T-helper 17 cell (primary cell): ENCODE measurements at regions not wholly inside any gene's neighbourhood (a gene's known extent, or its start where the extent isn't known, plus 50 kb on each side); places are given as distances from the start of the nearest gene placed in this dataset.

Source experiments
- ATAC-seq: fragments of 150-1000 bp; cut with Tn5 transposase; 2 replicates; pipeline ENCODE4 v1.10.0; 2021; ENCODE audit warnings: mild to moderate bottlenecking, moderate library complexity
- DNase-seq, 3 donors: peaks; one replicate each; pipeline versions ENCODE4 v3.0.0 to v3.0.0-alpha.2; 2020 to 2021
- H3K9me3 ChIP-seq: one replicate; pipeline ENCODE4 v1.7.0; 2013; ENCODE audit warnings: low read length, mild to moderate bottlenecking; ENCODE audit not compliant: control insufficient read depth, poor library complexity, severe bottlenecking
- H3K27ac Mint-ChIP-seq: one replicate; pipeline ENCODE4 v1.8.0; 2022; ENCODE audit warnings: mild to moderate bottlenecking, moderate library complexity, mixed read lengths
- H3K27me3 Mint-ChIP-seq: one replicate; pipeline ENCODE4 v1.8.0; 2022; ENCODE audit warnings: mixed read lengths
- H3K36me3 Mint-ChIP-seq: one replicate; pipeline ENCODE4 v1.8.0; 2022; ENCODE audit warnings: low read depth, mixed read lengths
- H3K4me1 Mint-ChIP-seq: one replicate; pipeline ENCODE4 v1.8.0; 2022; ENCODE audit warnings: mild to moderate bottlenecking, mixed read lengths
- H3K4me3 Mint-ChIP-seq: one replicate; pipeline ENCODE4 v1.8.0; 2022; ENCODE audit warnings: mild to moderate bottlenecking, moderate library complexity, mixed read lengths

- no peak overlapping the region for H3K27ac Mint-ChIP-seq
- H3K4me3 Mint-ChIP-seq: no peak overlapping the region
- H3K27me3 Mint-ChIP-seq: peaks cover 50% of the 10 kb centered on the region
- H3K9me3 ChIP-seq: no peaks in the 10 kb centered on the region
- ATAC-seq (no peak), DNase-seq (no peak)
- no peaks in the 10 kb centered on the region for H3K4me1 Mint-ChIP-seq
- H3K36me3 Mint-ChIP-seq: no peaks in the 10 kb centered on the region
These were observed 88.6 kb upstream of the RASGRF1 start for GRCh38 chr15:79179108-79179561.

GRCh38 chr15:79178594-79178993, 88.0 kb upstream of the RASGRF1 start:
- Mint-ChIP-seq H3K27me3 (peaks cover 55% of the 10 kb centered on the region), H3K27ac (no peak overlapping the region), H3K4me1 (no peaks in the 10 kb centered on the region), H3K4me3 (no peak overlapping the region), H3K36me3 (no peaks in the 10 kb centered on the region)
- no peak for DNase-seq
- ATAC-seq: no peak
- H3K9me3 ChIP-seq: no peaks in the 10 kb centered on the region

GRCh38 chr15:79176151-79176550, 85.6 kb upstream of the RASGRF1 start:
- ATAC-seq (no peak), DNase-seq (no peak)
- Mint-ChIP-seq H3K27me3 (peaks cover 69% of the 10 kb centered on the region), H3K27ac (no peak overlapping the region), H3K4me1 (no peaks in the 10 kb centered on the region), H3K36me3 (no peaks in the 10 kb centered on the region), H3K4me3 (no peak overlapping the region)
- H3K9me3 ChIP-seq: no peaks in the 10 kb centered on the region

GRCh38 chr15:79172801-79173460, 82.4 kb upstream of the RASGRF1 start:
- H3K27ac Mint-ChIP-seq: no peak overlapping the region
- peaks cover 73% of the 10 kb centered on the region for H3K27me3 Mint-ChIP-seq
- no peak for DNase-seq
- no peak for ATAC-seq
- H3K4me3 Mint-ChIP-seq: no peak overlapping the region
- H3K4me1 Mint-ChIP-seq: no peaks in the 10 kb centered on the region
- H3K36me3 Mint-ChIP-seq: no peaks in the 10 kb centered on the region
- no peaks in the 10 kb centered on the region for H3K9me3 ChIP-seq

- Mint-ChIP-seq H3K36me3 (no peaks in the 10 kb centered on the region), H3K27ac (no peak overlapping the region), H3K4me3 (no peak overlapping the region), H3K27me3 (peaks cover 73% of the 10 kb centered on the region), H3K4me1 (no peaks in the 10 kb centered on the region)
- no peak for ATAC-seq
- no peaks in the 10 kb centered on the region for H3K9me3 ChIP-seq
- DNase-seq: no peak
These were observed 81.5 kb upstream of the RASGRF1 start for GRCh38 chr15:79172032-79172481.

GRCh38 chr15:79171320-79172031, 80.9 kb upstream of the RASGRF1 start:
- no peaks in the 10 kb centered on the region for H3K9me3 ChIP-seq
- ATAC-seq (no peak), DNase-seq (no peak)
- peaks cover 67% of the 10 kb centered on the region for H3K27me3 Mint-ChIP-seq
- no peaks in the 10 kb centered on the region for H3K4me1 Mint-ChIP-seq
- H3K36me3 Mint-ChIP-seq: no peaks in the 10 kb centered on the region
- no peak overlapping the region for H3K4me3 Mint-ChIP-seq
- no peak overlapping the region for H3K27ac Mint-ChIP-seq

- H3K27me3 Mint-ChIP-seq: peaks cover 63% of the 10 kb centered on the region
- H3K4me1 Mint-ChIP-seq: no peaks in the 10 kb centered on the region
- no peaks in the 10 kb centered on the region for H3K36me3 Mint-ChIP-seq
- ATAC-seq: no peak
- DNase-seq: no peak
- H3K9me3 ChIP-seq: no peaks in the 10 kb centered on the region
- no peak overlapping the region for H3K4me3 Mint-ChIP-seq
- H3K27ac Mint-ChIP-seq: no peak overlapping the region
These were observed 79.7 kb upstream of the RASGRF1 start for GRCh38 chr15:79170256-79170664.

- H3K36me3 Mint-ChIP-seq: no peaks in the 10 kb centered on the region
- H3K4me1 Mint-ChIP-seq: no peaks in the 10 kb centered on the region
- no peak for ATAC-seq
- H3K27ac Mint-ChIP-seq: no peak overlapping the region
- H3K4me3 Mint-ChIP-seq: no peak overlapping the region
- no peak for DNase-seq
- no peaks in the 10 kb centered on the region for H3K9me3 ChIP-seq
- H3K27me3 Mint-ChIP-seq: peaks cover 62% of the 10 kb centered on the region
These were observed 79.0 kb upstream of the RASGRF1 start for GRCh38 chr15:79169526-79170133.

GRCh38 chr15:79168922-79169456, 78.4 kb upstream of the RASGRF1 start:
- Mint-ChIP-seq H3K36me3 (no peaks in the 10 kb centered on the region), H3K4me1 (peaks cover 2% of the 10 kb centered on the region), H3K4me3 (no peak overlapping the region), H3K27me3 (peaks cover 63% of the 10 kb centered on the region), H3K27ac (no peak overlapping the region)
- no peaks in the 10 kb centered on the region for H3K9me3 ChIP-seq
- no peak for ATAC-seq
- no peak for DNase-seq

- Mint-ChIP-seq H3K4me1 (peaks cover 2% of the 10 kb centered on the region), H3K27me3 (peaks cover 51% of the 10 kb centered on the region), H3K27ac (no peak overlapping the region), H3K4me3 (no peak overlapping the region), H3K36me3 (no peaks in the 10 kb centered on the region)
- ATAC-seq (no peak), DNase-seq (no peak)
- no peaks in the 10 kb centered on the region for H3K9me3 ChIP-seq
These were observed 77.2 kb upstream of the RASGRF1 start for GRCh38 chr15:79167776-79168175.

- no peaks in the 10 kb centered on the region for H3K9me3 ChIP-seq
- Mint-ChIP-seq H3K36me3 (no peaks in the 10 kb centered on the region), H3K27me3 (peaks cover 37% of the 10 kb centered on the region), H3K4me1 (peaks cover 2% of the 10 kb centered on the region), H3K27ac (no peak overlapping the region), H3K4me3 (no peak overlapping the region)
- ATAC-seq: no peak
- DNase-seq: no peak
These were observed 75.9 kb upstream of the RASGRF1 start for GRCh38 chr15:79166311-79166955.

GRCh38 chr15:79164465-79164864, 73.9 kb upstream of the RASGRF1 start:
- Mint-ChIP-seq H3K27me3 (peaks cover 24% of the 10 kb centered on the region), H3K4me1 (peaks cover 2% of the 10 kb centered on the region)
- ATAC-seq: no peak

GRCh38 chr15:79164043-79164442, 73.5 kb upstream of the RASGRF1 start:
- Mint-ChIP-seq H3K27me3 (peaks cover 20% of the 10 kb centered on the region), H3K27ac (no peak overlapping the region), H3K4me1 (peaks cover 2% of the 10 kb centered on the region), H3K4me3 (no peak overlapping the region), H3K36me3 (no peaks in the 10 kb centered on the region)
- ATAC-seq (no peak), DNase-seq (no peak)
- H3K9me3 ChIP-seq: no peaks in the 10 kb centered on the region

More at GRCh38 chr15:79164465-79164864, 73.9 kb upstream of the RASGRF1 start:
- H3K36me3 Mint-ChIP-seq: no peaks in the 10 kb centered on the region
- H3K4me3 Mint-ChIP-seq: no peak overlapping the region
- DNase-seq: no peak
- H3K9me3 ChIP-seq: no peaks in the 10 kb centered on the region
- H3K27ac Mint-ChIP-seq: no peak overlapping the region
